HCT116 (cell line): ENCODE measurements at regions not wholly inside any gene's neighbourhood (a gene's known extent, or its start where the extent isn't known, plus 50 kb on each side); places are given as distances from the start of the nearest gene placed in this dataset.

ENCODE experiments used
- ATAC-seq: fragments of 200-7000 bp; cut with Tn5 transposase; 2 replicates; pipeline ENCODE4 v1.9.1; 2020; ENCODE audit warnings: mild to moderate bottlenecking, moderate library complexity
- BruUV-seq: library from RNA; stranded (reverse); fragments of 400-500 nt; replicated peaks from 2 replicates; lab custom pipeline; 2021; lab: Mats Ljungman, UMichigan
- CTCF ChIA-PET: fragments of 300-600 bp; sonication (Branson Sonifier 250); formaldehyde crosslinking; loops from one replicate; lab custom pipeline; 2021; ENCODE audit warnings: antibody characterized with exemption; lab: Charles Lee
- POLR2A ChIA-PET: fragments of 300-600, 350-600 bp; sonication (Branson Sonifier 250); formaldehyde crosslinking; loops from one replicate; lab custom pipeline; 2021; ENCODE audit warnings: antibody characterized with exemption; lab: Charles Lee
- RAD21 ChIA-PET, 2 experiments: fragments of 300-600 bp; sonication (Branson Sonifier 250); formaldehyde crosslinking; loops; one replicate each; lab custom pipeline; 2023; ENCODE audit warnings: low total read pairs in 2 of 2; ENCODE audit not compliant: uncharacterized antibody in 2 of 2, unreplicated experiment in 2 of 2, low non-redundant PET in 1 of 2; lab: Charles Lee
- DNase-seq: peaks from one replicate; pipeline ENCODE4 v3.0.0-alpha.2; 2010; ENCODE audit warnings: low read depth, low spot score
- H2AFZ ChIP-seq: fragments of 200-600 bp; shearing (Covaris generic), sonication (generic); 2 replicates; pipeline ENCODE4 v1.6.1; 2017; ENCODE audit warnings: low read depth, mixed run types, mixed read lengths, antibody characterized with exemption, low read length; ENCODE audit not compliant: poor library complexity, severe bottlenecking
- H3K27ac ChIP-seq: 2 replicates; pipeline ENCODE4 v1.5.1; 2012; ENCODE audit warnings: low read depth, low read length
- H3K27me3 ChIP-seq: fragments of 200-600 bp; sonication (generic); 2 replicates; pipeline ENCODE4 v1.6.1; 2016; ENCODE audit warnings: mixed run types, low read length, mixed read lengths; ENCODE audit not compliant: insufficient read depth
- H3K36me3 ChIP-seq, 2 experiments: fragments of 200-500 bp in 1 of 2; fragments of 200-600 bp in 1 of 2; sonication (Bioruptor generic) in 1 of 2; sonication (generic) in 1 of 2; 2 replicates each; pipeline versions ENCODE4 v1.5.1 to v1.6.1; 2014 to 2016; ENCODE audit warnings: low read length in 2 of 2, inconsistent platforms in 1 of 2, mixed read lengths in 1 of 2, mixed run types in 1 of 2; ENCODE audit not compliant: insufficient read depth in 2 of 2, control insufficient read depth in 1 of 2
- H3K4me1 ChIP-seq, 2 experiments: fragments of 200-600 bp in 1 of 2; sonication (generic) in 1 of 2; 2 replicates each; pipeline versions ENCODE4 v1.5.1 to v1.6.1; 2012 to 2017; ENCODE audit warnings: low read length in 2 of 2, inconsistent platforms in 1 of 2, mild to moderate bottlenecking in 1 of 2, mixed read lengths in 1 of 2, mixed run types in 1 of 2, moderate library complexity in 1 of 2; ENCODE audit not compliant: insufficient read depth in 2 of 2, control insufficient read depth in 1 of 2
- H3K4me2 ChIP-seq: fragments of 200-600 bp; sonication (generic); 2 replicates; pipeline ENCODE4 v1.6.1; 2017; ENCODE audit warnings: mixed run types, low read length, mixed read lengths
- H3K4me3 ChIP-seq, 2 experiments: fragments of 200-600 bp in 1 of 2; sonication (generic) in 1 of 2; replicated peaks in 1 of 2; 2 replicates each; pipeline ENCODE4 v1.5.1; 2011 to 2016; ENCODE audit warnings: low read length in 2 of 2, control low read depth in 1 of 2, low read depth in 1 of 2, mild to moderate bottlenecking in 1 of 2, mixed read lengths in 1 of 2, mixed run types in 1 of 2
- H3K79me2 ChIP-seq: fragments of 200-600 bp; sonication (generic); 2 replicates; pipeline ENCODE4 v1.6.1; 2017; ENCODE audit warnings: mild to moderate bottlenecking, mixed run types, low read length, moderate library complexity, mixed read lengths; ENCODE audit not compliant: insufficient read depth
- H3K9ac ChIP-seq: fragments of 200-600 bp; sonication (generic); 2 replicates; pipeline ENCODE4 v1.6.1; 2016; ENCODE audit warnings: low read length, mixed read lengths
- H3K9me2 ChIP-seq: fragments of 200-600 bp; sonication (generic), shearing (Covaris generic); 2 replicates; pipeline ENCODE4 v1.6.1; 2017; ENCODE audit warnings: mixed run types, mild to moderate bottlenecking, moderate library complexity; ENCODE audit not compliant: insufficient read depth
- H3K9me3 ChIP-seq, 2 experiments: fragments of 200-500 bp in 1 of 2; fragments of 200-600 bp in 1 of 2; sonication (Bioruptor generic) in 1 of 2; sonication (generic) in 1 of 2; 2 replicates each; pipeline ENCODE4 v1.6.1; 2014 to 2017; ENCODE audit warnings: low read length in 2 of 2, mixed read lengths in 2 of 2, inconsistent platforms in 1 of 2, low read depth in 1 of 2, mild to moderate bottlenecking in 1 of 2, mixed run types in 1 of 2, moderate library complexity in 1 of 2; ENCODE audit not compliant: control insufficient read depth in 1 of 2, insufficient read depth in 1 of 2
- H4K20me1 ChIP-seq: fragments of 200-600 bp; sonication (generic), shearing (Covaris generic); 2 replicates; pipeline ENCODE4 v1.6.1; 2017; ENCODE audit warnings: mixed run types, mild to moderate bottlenecking, moderate library complexity; ENCODE audit not compliant: insufficient read depth
- CEBPB ChIP-seq: IDR thresholded peaks from 2 replicates; pipeline ENCODE4 v1.6.1; 2012; ENCODE audit warnings: low read depth
- CTCF ChIP-seq, 3 experiments: fragments of 200-600 bp in 1 of 3; sonication (generic) in 1 of 3; IDR thresholded peaks in 2 of 3; conservative IDR thresholded peaks in 1 of 3; 2 replicates each; pipeline ENCODE4 v1.5.1; 2012 to 2017; ENCODE audit warnings: low read depth in 2 of 3, low read length in 2 of 3, antibody characterized with exemption in 1 of 3, borderline replicate concordance in 1 of 3, control low read depth in 1 of 3, mild to moderate bottlenecking in 1 of 3, mixed read lengths in 1 of 3, mixed run types in 1 of 3, moderate library complexity in 1 of 3; ENCODE audit not compliant: insufficient read depth in 1 of 3
- EGR1 ChIP-seq: IDR thresholded peaks from 2 replicates; pipeline ENCODE4 v1.6.1; 2012; ENCODE audit warnings: low read depth
- ELF1 ChIP-seq: IDR thresholded peaks from 2 replicates; pipeline ENCODE4 v1.6.1; 2012; ENCODE audit warnings: low read depth, borderline replicate concordance
- EZH2phosphoT487 ChIP-seq: fragments of 200-600 bp; IDR thresholded peaks from 2 replicates; pipeline ENCODE4 v1.6.1; 2018; ENCODE audit warnings: antibody characterized with exemption, borderline replicate concordance
- FOSL1 ChIP-seq: IDR thresholded peaks from 2 replicates; pipeline ENCODE4 v1.6.1; 2012; ENCODE audit warnings: low read depth
- POLR2A ChIP-seq: IDR thresholded peaks from 2 replicates; pipeline ENCODE4 v1.7.0; 2011; ENCODE audit warnings: borderline replicate concordance; ENCODE audit not compliant: insufficient read depth, insufficient read length; ENCODE audit errors: extremely low read depth
- SP1 ChIP-seq: IDR thresholded peaks from 2 replicates; pipeline ENCODE4 v1.6.1; 2012; ENCODE audit warnings: low read depth
- SRF ChIP-seq: IDR thresholded peaks from 2 replicates; pipeline ENCODE4 v1.6.1; 2012; ENCODE audit warnings: low read depth
- ZNF274 ChIP-seq: fragments of 200-500 bp; sonication (Bioruptor generic); IDR thresholded peaks from 2 replicates; pipeline ENCODE4 v1.6.1; 2014; ENCODE audit warnings: mild to moderate bottlenecking, low read depth, low read length, inconsistent platforms
- intact Hi-C: fragments of 100-400 bp; cut with micrococcal nuclease; formaldehyde crosslinking; loops from 2 replicates; pipeline ENCODE4 v1.10.0; 2022
- TF ChIP-seq, protein P1 (sequence below): IDR thresholded peaks from 2 replicates; pipeline ENCODE4 v1.6.1; 2012
- TF ChIP-seq, protein P2 (sequence below): IDR thresholded peaks from 2 replicates; pipeline ENCODE4 v1.6.1; 2012; ENCODE audit warnings: low read depth

GRCh38 chr4:67355806-67356205 is 189.5 kb downstream of the CENPC start:
- ChIA-PET CTCF (no interaction called here), RAD21 (no interaction called here)
- no peaks in the 10 kb centered on the region for H3K4me1 ChIP-seq
- no peaks in the 10 kb centered on the region for H3K36me3 ChIP-seq
- BruUV-seq: no TSS peak
- no peaks in the 10 kb centered on the region for H3K9me2 ChIP-seq
- H3K27ac ChIP-seq: no peak overlapping the region
- H3K79me2 ChIP-seq: no peaks in the 10 kb centered on the region
- no peaks in the 10 kb centered on the region; the same call in 1 of the 2 replicates for H3K27me3 ChIP-seq
- no peak overlapping the region for H3K4me2 ChIP-seq
- intact Hi-C loops: no loop called here
- TF ChIP-seq, protein P1, sequence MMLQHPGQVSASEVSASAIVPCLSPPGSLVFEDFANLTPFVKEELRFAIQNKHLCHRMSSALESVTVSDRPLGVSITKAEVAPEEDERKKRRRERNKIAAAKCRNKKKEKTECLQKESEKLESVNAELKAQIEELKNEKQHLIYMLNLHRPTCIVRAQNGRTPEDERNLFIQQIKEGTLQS: no peak
- TF ChIP-seq EGR1 (no peak), POLR2A (no peak), EZH2phosphoT487 (no peak)
- TF ChIP-seq, all 23 proteins: peak for 0
- POLR2A ChIA-PET: no interaction called here
- no peak overlapping the region for H3K4me3 ChIP-seq
- ATAC-seq (no peak), DNase-seq (no peak)
- H4K20me1 ChIP-seq: no peaks in the 10 kb centered on the region
- no peak overlapping the region for H3K9ac ChIP-seq
- H2AFZ ChIP-seq: no peak overlapping the region
- H3K9me3 ChIP-seq: no peaks in the 10 kb centered on the region

DNA sequence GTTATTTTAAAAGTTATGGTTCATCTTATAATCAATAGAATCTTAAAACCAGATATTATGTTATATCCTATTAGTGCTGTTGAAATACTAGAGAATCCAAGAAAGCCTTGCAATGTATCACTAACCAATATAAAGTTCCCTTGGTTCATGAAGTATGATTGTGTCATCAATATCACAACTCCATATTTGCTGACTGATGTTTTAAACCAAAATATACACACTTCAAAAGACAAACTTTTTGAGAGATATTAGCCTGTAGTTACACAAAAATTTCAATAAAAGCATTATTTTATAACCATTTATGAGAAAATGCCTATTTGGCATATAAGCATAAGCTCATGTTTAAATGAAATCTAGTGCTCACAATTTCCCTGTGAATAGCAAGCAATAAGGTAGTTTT is 198.6 kb downstream of the CENPC start:
- no peak overlapping the region for H3K27ac ChIP-seq
- ChIA-PET POLR2A (no interaction called here), CTCF (interaction anchor here (1.2 kb wide), 1 partner anchor 14 kb away, joined by 3 read pairs; no protein-coding TSS in a partner anchor), RAD21 (no interaction called here)
- no peak overlapping the region for H3K4me3 ChIP-seq
- no peak overlapping the region for H2AFZ ChIP-seq
- no TSS peak for BruUV-seq
- H3K4me1 ChIP-seq: no peaks in the 10 kb centered on the region
- no peaks in the 10 kb centered on the region for H3K79me2 ChIP-seq
- intact Hi-C loops: no loop called here
- no peak for DNase-seq
- H3K9me3 ChIP-seq: no peaks in the 10 kb centered on the region
- H3K9me2 ChIP-seq: no peaks in the 10 kb centered on the region
- H3K4me2 ChIP-seq: no peak overlapping the region
- no peak for ATAC-seq
- no peaks in the 10 kb centered on the region for H4K20me1 ChIP-seq
- no peak overlapping the region for H3K9ac ChIP-seq
- 0 out of 2 replicates have a peak, but pooled peaks cover 2% of the 10 kb centered on the region for H3K27me3 ChIP-seq
- no peaks in the 10 kb centered on the region for H3K36me3 ChIP-seq
- TF ChIP-seq SRF (no peak), CTCF (IDR thresholded peaks at IDR 0.05 in 2 of 3, conservative IDR thresholded peaks at IDR 0.05 in 1 of 3; ENCODE audit: borderline replicate concordance in 1 of 3, insufficient read depth in 1 of 3, low read depth in 2 of 3, low read length in 2 of 3) (no peak), SP1 (no peak), FOSL1 (no peak), EZH2phosphoT487 (no peak), ZNF274 (no peak), CEBPB (no peak), ELF1 (no peak)
- TF ChIP-seq, protein P1: no peak
- TF ChIP-seq, protein P2, sequence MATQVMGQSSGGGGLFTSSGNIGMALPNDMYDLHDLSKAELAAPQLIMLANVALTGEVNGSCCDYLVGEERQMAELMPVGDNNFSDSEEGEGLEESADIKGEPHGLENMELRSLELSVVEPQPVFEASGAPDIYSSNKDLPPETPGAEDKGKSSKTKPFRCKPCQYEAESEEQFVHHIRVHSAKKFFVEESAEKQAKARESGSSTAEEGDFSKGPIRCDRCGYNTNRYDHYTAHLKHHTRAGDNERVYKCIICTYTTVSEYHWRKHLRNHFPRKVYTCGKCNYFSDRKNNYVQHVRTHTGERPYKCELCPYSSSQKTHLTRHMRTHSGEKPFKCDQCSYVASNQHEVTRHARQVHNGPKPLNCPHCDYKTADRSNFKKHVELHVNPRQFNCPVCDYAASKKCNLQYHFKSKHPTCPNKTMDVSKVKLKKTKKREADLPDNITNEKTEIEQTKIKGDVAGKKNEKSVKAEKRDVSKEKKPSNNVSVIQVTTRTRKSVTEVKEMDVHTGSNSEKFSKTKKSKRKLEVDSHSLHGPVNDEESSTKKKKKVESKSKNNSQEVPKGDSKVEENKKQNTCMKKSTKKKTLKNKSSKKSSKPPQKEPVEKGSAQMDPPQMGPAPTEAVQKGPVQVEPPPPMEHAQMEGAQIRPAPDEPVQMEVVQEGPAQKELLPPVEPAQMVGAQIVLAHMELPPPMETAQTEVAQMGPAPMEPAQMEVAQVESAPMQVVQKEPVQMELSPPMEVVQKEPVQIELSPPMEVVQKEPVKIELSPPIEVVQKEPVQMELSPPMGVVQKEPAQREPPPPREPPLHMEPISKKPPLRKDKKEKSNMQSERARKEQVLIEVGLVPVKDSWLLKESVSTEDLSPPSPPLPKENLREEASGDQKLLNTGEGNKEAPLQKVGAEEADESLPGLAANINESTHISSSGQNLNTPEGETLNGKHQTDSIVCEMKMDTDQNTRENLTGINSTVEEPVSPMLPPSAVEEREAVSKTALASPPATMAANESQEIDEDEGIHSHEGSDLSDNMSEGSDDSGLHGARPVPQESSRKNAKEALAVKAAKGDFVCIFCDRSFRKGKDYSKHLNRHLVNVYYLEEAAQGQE: no peak
